SW 1271 (cell line): ENCODE measurements at regions not wholly inside any gene's neighbourhood (a gene's known extent, or its start where the extent isn't known, plus 50 kb on each side); places are given as distances from the start of the nearest gene placed in this dataset.

Source experiments
- DNase-seq, 2 experiments: peaks; one replicate each; lab custom pipeline; 2025; lab: John Stamatoyannopoulos, UW

DNA sequence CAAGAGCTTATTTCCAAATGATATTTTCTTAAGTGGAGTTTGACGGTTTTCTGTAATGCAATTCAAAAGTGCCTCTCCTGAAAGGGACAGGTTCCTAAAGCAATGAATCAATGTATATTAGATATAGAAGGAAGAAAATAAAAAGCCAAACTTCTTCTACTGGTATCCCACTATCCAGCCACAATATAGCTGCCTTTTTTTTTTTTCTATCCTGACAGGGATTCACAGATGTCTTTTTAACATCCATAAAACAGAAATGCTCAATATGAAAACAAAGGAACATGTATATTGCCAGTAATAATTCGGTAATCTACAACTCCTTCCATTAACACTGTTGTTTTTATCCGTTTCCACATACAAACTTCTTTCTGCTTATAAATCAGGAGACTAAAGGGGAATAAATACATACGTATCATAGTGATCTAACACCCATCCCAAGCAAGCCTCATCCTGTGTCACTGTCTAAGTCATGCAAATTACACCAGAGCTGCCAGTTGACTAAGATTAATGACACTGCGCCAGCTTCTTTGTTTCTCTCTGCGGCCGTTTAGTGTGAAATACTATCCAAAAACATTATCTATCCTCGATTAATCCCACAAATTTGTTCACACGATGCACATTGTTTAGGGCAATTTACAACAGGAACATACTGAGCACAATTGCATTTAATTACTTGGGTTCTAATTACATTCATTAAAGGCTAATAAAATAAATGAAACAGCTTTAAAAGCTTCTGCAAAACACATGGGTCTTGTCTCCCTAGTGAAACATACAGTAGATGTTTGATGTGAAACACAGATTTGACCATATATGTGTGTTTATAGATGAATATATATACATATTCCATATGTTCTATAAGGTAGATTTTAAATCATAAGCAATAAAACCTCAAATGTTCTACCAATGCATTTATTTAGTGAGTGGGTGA lies 51.9 kb upstream of the CDIN1 start:
- no peak for DNase-seq

DNA sequence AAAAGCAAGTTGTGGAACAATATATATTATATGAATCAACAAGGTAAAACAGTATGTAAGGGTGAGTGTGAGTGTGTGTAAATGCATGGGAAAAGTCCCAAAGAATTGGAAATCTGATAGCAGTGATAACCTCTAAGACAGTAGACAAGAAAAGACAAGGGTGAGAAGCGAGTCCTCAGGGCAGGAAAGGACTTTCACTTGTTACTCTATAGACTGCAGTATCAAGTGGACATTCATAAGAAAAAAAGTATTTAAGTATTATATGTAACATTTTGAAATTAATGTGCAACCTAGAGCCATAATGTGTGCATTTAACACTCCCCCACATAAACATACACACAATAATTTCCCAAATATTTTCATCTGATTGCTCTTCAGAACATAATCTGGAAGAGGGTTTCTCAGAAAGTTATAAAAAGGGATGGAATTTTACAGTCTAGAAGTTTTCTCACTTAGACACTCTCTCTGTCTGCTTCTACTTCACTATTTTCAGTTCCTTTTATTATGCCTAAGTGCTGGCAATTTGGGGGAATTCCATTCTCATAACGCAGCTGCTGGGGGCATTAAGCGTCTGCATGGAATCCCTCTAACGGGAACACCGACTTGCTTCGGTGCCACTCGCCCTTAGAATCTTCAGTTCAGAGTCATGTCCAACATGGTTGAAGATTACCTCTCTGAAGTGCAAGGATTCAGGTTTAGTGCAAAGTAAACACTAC lies 50.0 kb upstream of the CDIN1 start:
- DNase-seq, result no peak
